H1 (cell line): ENCODE measurements at regions not wholly inside any gene's neighbourhood (a gene's known extent, or its start where the extent isn't known, plus 50 kb on each side); places are given as distances from the start of the nearest gene placed in this dataset.

Experiments used
- CTCF ChIA-PET: fragments of 300-600 bp; sonication (Branson Sonifier 250); formaldehyde crosslinking; loops from one replicate; lab custom pipeline; 2021; ENCODE audit not compliant: partially characterized antibody; lab: Charles Lee
- POLR2A ChIA-PET: fragments of 300-600 bp; sonication (Branson Sonifier 250); formaldehyde crosslinking; loops from one replicate; lab custom pipeline; 2021; ENCODE audit warnings: inconsistent platforms; ENCODE audit not compliant: partially characterized antibody; lab: Charles Lee
- DNase-seq, 2 experiments: peaks; one replicate each; pipeline versions ENCODE4 v3.0.0 to v3.0.0-alpha.2; 2010 to 2022; ENCODE audit warnings: low spot score in 2 of 2, low read depth in 1 of 2, mixed read lengths in 1 of 2
- FAIRE-seq: peaks from 2 replicates; lab custom pipeline; 2011; peaks lifted over from hg19 to GRCh38; lab: Jason Lieb, UNC
- H2AFZ ChIP-seq: 2 replicates; pipeline ENCODE4 v1.8.1; 2012; ENCODE audit warnings: low read length, inconsistent platforms
- H2AK5ac ChIP-seq: 2 replicates; pipeline ENCODE4 v1.6.1; 2013; ENCODE audit warnings: low read depth, low read length
- H2BK120ac ChIP-seq: replicated peaks from 2 replicates; pipeline ENCODE3; 2013; ENCODE audit warnings: low read depth, low read length, inconsistent platforms
- H2BK12ac ChIP-seq: 2 replicates; pipeline ENCODE4 v1.6.1; 2013; ENCODE audit warnings: low read depth, low read length
- H2BK15ac ChIP-seq: 2 replicates; pipeline ENCODE4 v1.6.1; 2013; ENCODE audit warnings: low read length
- H2BK20ac ChIP-seq: 2 replicates; pipeline ENCODE4 v1.6.1; 2013; ENCODE audit warnings: low read length
- H2BK5ac ChIP-seq: 2 replicates; pipeline ENCODE4 v1.6.1; 2013; ENCODE audit warnings: low read depth, low read length
- H3K14ac ChIP-seq: 2 replicates; pipeline ENCODE4 v1.6.1; 2013; ENCODE audit warnings: inconsistent platforms; ENCODE audit not compliant: insufficient read length
- H3K18ac ChIP-seq: 2 replicates; pipeline ENCODE4 v1.6.1; 2013; ENCODE audit warnings: low read length; ENCODE audit errors: extremely low read depth
- H3K23ac ChIP-seq: 2 replicates; pipeline ENCODE4 v1.6.1; 2013; ENCODE audit warnings: inconsistent platforms; ENCODE audit not compliant: insufficient read length
- H3K23me2 ChIP-seq: 2 replicates; pipeline ENCODE4 v1.6.1; 2013; ENCODE audit warnings: low read depth, low read length
- H3K27ac ChIP-seq: 2 replicates; pipeline ENCODE4 v1.6.1; 2011; ENCODE audit warnings: low read depth, low read length, inconsistent platforms
- H3K27me3 ChIP-seq, 4 experiments: replicated peaks in 1 of 4; 1 replicate in 1 of 4; 2 replicates in 3 of 4; pipeline versions ENCODE4 v1.6.1 to v1.8.1; 2011 to 2013; ENCODE audit warnings: low read length in 3 of 4, mild to moderate bottlenecking in 3 of 4, inconsistent platforms in 2 of 4, mixed read lengths in 2 of 4, moderate library complexity in 1 of 4; ENCODE audit not compliant: control insufficient read depth in 3 of 4, insufficient read depth in 3 of 4; ENCODE audit errors: extremely low read depth in 1 of 4
- H3K36me3 ChIP-seq, 4 experiments: 2 replicates each; pipeline versions ENCODE4 v1.6.1 to v1.8.1; 2011 to 2013; ENCODE audit warnings: mild to moderate bottlenecking in 4 of 4, low read length in 3 of 4, moderate library complexity in 2 of 4, control low read depth in 1 of 4, inconsistent platforms in 1 of 4; ENCODE audit not compliant: insufficient read depth in 4 of 4, control insufficient read depth in 2 of 4
- H3K4ac ChIP-seq: replicated peaks from 2 replicates; pipeline ENCODE3; 2013; ENCODE audit warnings: low read length, low read depth, mixed read lengths, inconsistent platforms; ENCODE audit not compliant: insufficient read length
- H3K4me1 ChIP-seq, 4 experiments: replicated peaks in 1 of 4; 1 replicate in 1 of 4; 2 replicates in 3 of 4; pipeline versions ENCODE4 v1.6.1 to v1.8.1; 2011 to 2013; ENCODE audit warnings: low read length in 3 of 4, inconsistent platforms in 2 of 4, mixed read lengths in 1 of 4; ENCODE audit not compliant: insufficient read depth in 4 of 4, control insufficient read depth in 3 of 4
- H3K4me2 ChIP-seq, 2 experiments: 2 replicates each; pipeline versions ENCODE4 v1.6.1 to v1.8.1; 2011 to 2013; ENCODE audit warnings: low read depth in 2 of 2, low read length in 2 of 2, control low read depth in 1 of 2, inconsistent platforms in 1 of 2, mild to moderate bottlenecking in 1 of 2; ENCODE audit not compliant: insufficient read depth in 1 of 2
- H3K4me3 ChIP-seq, 4 experiments: fragments of 200-600, 300-600 bp in 1 of 4; sonication (generic), shearing (Covaris generic), sonication (Bioruptor Twin) in 1 of 4; 2 replicates each; pipeline versions ENCODE4 v1.5.1 to v1.8.1; 2011 to 2016; ENCODE audit warnings: low read length in 4 of 4, low read depth in 3 of 4, control low read depth in 2 of 4, inconsistent platforms in 2 of 4, mild to moderate bottlenecking in 2 of 4, mixed read lengths in 1 of 4, moderate library complexity in 1 of 4; ENCODE audit not compliant: insufficient read depth in 2 of 4; ENCODE audit errors: extremely low read depth in 1 of 4
- H3K56ac ChIP-seq: replicated peaks from 2 replicates; pipeline ENCODE3; 2013; ENCODE audit warnings: low read depth, mild to moderate bottlenecking, mixed read lengths, low read length, inconsistent platforms; ENCODE audit not compliant: insufficient read length
- H3K79me1 ChIP-seq: 2 replicates; pipeline ENCODE4 v1.6.1; 2013; ENCODE audit warnings: low read depth, low read length, control low read depth
- H3K79me2 ChIP-seq, 2 experiments: 2 replicates each; pipeline versions ENCODE4 v1.6.1 to v1.8.1; 2012 to 2013; ENCODE audit warnings: low read length in 2 of 2, mild to moderate bottlenecking in 2 of 2, inconsistent platforms in 1 of 2; ENCODE audit not compliant: insufficient read depth in 2 of 2, control insufficient read depth in 1 of 2
- H3K9ac ChIP-seq, 4 experiments: replicated peaks in 1 of 4; 1 replicate in 1 of 4; 2 replicates in 3 of 4; pipeline versions ENCODE4 v1.6.1 to v1.8.1; 2011 to 2013; ENCODE audit warnings: low read depth in 3 of 4, low read length in 3 of 4, control low read depth in 2 of 4, mild to moderate bottlenecking in 2 of 4, moderate library complexity in 2 of 4, inconsistent platforms in 1 of 4; ENCODE audit errors: extremely low read depth in 1 of 4
- H3K9me3 ChIP-seq, 2 experiments: 2 replicates each; pipeline versions ENCODE4 v1.6.1 to v1.8.1; 2012 to 2013; ENCODE audit warnings: mild to moderate bottlenecking in 2 of 2, moderate library complexity in 2 of 2, control low read depth in 1 of 2, inconsistent platforms in 1 of 2, low read depth in 1 of 2, low read length in 1 of 2, mixed read lengths in 1 of 2; ENCODE audit not compliant: insufficient read depth in 2 of 2
- H4K20me1 ChIP-seq, 2 experiments: replicated peaks in 1 of 2; 2 replicates each; pipeline versions ENCODE3 to v1.8.1; 2011 to 2013; ENCODE audit warnings: inconsistent platforms in 2 of 2, low read length in 2 of 2, mild to moderate bottlenecking in 1 of 2; ENCODE audit not compliant: insufficient read depth in 2 of 2, control insufficient read depth in 1 of 2
- H4K5ac ChIP-seq: 2 replicates; pipeline ENCODE4 v1.6.1; 2013; ENCODE audit warnings: low read length, low read depth, mixed read lengths, inconsistent platforms; ENCODE audit not compliant: insufficient read length
- H4K8ac ChIP-seq: 2 replicates; pipeline ENCODE4 v1.8.0; 2013; ENCODE audit warnings: mild to moderate bottlenecking, moderate library complexity, low read length, inconsistent platforms; ENCODE audit not compliant: insufficient read depth; ENCODE audit errors: extremely low read depth
- H4K91ac ChIP-seq: replicated peaks from 2 replicates; pipeline ENCODE3; 2013; ENCODE audit warnings: low read length, mixed read lengths, inconsistent platforms; ENCODE audit not compliant: insufficient read length
- WGBS, 2 experiments: shearing (Covaris generic) in 1 of 2; methylation state at CpG; one replicate each; pipeline versions ENCODE4 v1.1.6 to v1.1.7; 2013 to 2015; ENCODE audit warnings: low lambda C conversion rate in 2 of 2, mixed read lengths in 2 of 2, inconsistent platforms in 1 of 2, low coverage in 1 of 2, missing lambda C conversion rate in 1 of 2; ENCODE audit not compliant: insufficient replicate concordance in 2 of 2, insufficient coverage in 1 of 2, insufficient read length in 1 of 2; ENCODE audit errors: extremely low coverage in 1 of 2, missing lambda C conversion rate in 1 of 2; 5-methylcytosine and 5-hydroxymethylcytosine counted together
- TF ChIP-seq, protein P1 (sequence below): fragments of 300-600 bp; sonication (generic); IDR thresholded peaks from 2 replicates; pipeline ENCODE4 v1.7.1; 2012; ENCODE audit warnings: low read length, moderate library complexity, mild to moderate bottlenecking, inconsistent platforms; ENCODE audit not compliant: insufficient replicate concordance

- Histone ChIP-seq H3K79me1 (no peaks in the 10 kb centered on the region), H2BK120ac (no peak overlapping the region), H2BK20ac (no peak overlapping the region), H3K4me2 (no peak overlapping the region), H3K18ac (no peak overlapping the region), H2BK15ac (no peak overlapping the region), H3K23ac (no peak overlapping the region), H2AFZ (no peak overlapping the region), H3K9ac (no peak overlapping the region), H3K4ac (no peak overlapping the region), H3K27ac (no peak overlapping the region), H4K20me1 (no peaks in the 10 kb centered on the region), H3K9me3 (no peaks in the 10 kb centered on the region), H4K8ac (no peak overlapping the region), H3K4me1 (peaks cover 0 to 3% (median 0%) of the 10 kb centered on the region in 4 experiments; a peak in 4 of 7 replicates), H3K14ac (no peak overlapping the region), H2AK5ac (no peak overlapping the region), H3K56ac (no peak overlapping the region), H2BK5ac (no peak overlapping the region), H3K36me3 (no peaks in the 10 kb centered on the region), H2BK12ac (no peak overlapping the region), H3K23me2 (no peaks in the 10 kb centered on the region; the same call in 1 of the 2 replicates), H3K27me3 (no peaks in the 10 kb centered on the region), H3K79me2 (no peaks in the 10 kb centered on the region), H3K4me3 (no peak overlapping the region), H4K5ac (no peak overlapping the region), H4K91ac (no peak overlapping the region)
- WGBS, 2 experiments: 89% methylated on average over 1 of the region's 1 CpG; no CpG with 5 or more reads in 1 of the 2 experiments
- POLR2A ChIA-PET: no interaction called here
- DNase-seq (no peak), FAIRE-seq (no peak)
- CTCF ChIA-PET: no interaction called here
- TF ChIP-seq, protein P1, sequence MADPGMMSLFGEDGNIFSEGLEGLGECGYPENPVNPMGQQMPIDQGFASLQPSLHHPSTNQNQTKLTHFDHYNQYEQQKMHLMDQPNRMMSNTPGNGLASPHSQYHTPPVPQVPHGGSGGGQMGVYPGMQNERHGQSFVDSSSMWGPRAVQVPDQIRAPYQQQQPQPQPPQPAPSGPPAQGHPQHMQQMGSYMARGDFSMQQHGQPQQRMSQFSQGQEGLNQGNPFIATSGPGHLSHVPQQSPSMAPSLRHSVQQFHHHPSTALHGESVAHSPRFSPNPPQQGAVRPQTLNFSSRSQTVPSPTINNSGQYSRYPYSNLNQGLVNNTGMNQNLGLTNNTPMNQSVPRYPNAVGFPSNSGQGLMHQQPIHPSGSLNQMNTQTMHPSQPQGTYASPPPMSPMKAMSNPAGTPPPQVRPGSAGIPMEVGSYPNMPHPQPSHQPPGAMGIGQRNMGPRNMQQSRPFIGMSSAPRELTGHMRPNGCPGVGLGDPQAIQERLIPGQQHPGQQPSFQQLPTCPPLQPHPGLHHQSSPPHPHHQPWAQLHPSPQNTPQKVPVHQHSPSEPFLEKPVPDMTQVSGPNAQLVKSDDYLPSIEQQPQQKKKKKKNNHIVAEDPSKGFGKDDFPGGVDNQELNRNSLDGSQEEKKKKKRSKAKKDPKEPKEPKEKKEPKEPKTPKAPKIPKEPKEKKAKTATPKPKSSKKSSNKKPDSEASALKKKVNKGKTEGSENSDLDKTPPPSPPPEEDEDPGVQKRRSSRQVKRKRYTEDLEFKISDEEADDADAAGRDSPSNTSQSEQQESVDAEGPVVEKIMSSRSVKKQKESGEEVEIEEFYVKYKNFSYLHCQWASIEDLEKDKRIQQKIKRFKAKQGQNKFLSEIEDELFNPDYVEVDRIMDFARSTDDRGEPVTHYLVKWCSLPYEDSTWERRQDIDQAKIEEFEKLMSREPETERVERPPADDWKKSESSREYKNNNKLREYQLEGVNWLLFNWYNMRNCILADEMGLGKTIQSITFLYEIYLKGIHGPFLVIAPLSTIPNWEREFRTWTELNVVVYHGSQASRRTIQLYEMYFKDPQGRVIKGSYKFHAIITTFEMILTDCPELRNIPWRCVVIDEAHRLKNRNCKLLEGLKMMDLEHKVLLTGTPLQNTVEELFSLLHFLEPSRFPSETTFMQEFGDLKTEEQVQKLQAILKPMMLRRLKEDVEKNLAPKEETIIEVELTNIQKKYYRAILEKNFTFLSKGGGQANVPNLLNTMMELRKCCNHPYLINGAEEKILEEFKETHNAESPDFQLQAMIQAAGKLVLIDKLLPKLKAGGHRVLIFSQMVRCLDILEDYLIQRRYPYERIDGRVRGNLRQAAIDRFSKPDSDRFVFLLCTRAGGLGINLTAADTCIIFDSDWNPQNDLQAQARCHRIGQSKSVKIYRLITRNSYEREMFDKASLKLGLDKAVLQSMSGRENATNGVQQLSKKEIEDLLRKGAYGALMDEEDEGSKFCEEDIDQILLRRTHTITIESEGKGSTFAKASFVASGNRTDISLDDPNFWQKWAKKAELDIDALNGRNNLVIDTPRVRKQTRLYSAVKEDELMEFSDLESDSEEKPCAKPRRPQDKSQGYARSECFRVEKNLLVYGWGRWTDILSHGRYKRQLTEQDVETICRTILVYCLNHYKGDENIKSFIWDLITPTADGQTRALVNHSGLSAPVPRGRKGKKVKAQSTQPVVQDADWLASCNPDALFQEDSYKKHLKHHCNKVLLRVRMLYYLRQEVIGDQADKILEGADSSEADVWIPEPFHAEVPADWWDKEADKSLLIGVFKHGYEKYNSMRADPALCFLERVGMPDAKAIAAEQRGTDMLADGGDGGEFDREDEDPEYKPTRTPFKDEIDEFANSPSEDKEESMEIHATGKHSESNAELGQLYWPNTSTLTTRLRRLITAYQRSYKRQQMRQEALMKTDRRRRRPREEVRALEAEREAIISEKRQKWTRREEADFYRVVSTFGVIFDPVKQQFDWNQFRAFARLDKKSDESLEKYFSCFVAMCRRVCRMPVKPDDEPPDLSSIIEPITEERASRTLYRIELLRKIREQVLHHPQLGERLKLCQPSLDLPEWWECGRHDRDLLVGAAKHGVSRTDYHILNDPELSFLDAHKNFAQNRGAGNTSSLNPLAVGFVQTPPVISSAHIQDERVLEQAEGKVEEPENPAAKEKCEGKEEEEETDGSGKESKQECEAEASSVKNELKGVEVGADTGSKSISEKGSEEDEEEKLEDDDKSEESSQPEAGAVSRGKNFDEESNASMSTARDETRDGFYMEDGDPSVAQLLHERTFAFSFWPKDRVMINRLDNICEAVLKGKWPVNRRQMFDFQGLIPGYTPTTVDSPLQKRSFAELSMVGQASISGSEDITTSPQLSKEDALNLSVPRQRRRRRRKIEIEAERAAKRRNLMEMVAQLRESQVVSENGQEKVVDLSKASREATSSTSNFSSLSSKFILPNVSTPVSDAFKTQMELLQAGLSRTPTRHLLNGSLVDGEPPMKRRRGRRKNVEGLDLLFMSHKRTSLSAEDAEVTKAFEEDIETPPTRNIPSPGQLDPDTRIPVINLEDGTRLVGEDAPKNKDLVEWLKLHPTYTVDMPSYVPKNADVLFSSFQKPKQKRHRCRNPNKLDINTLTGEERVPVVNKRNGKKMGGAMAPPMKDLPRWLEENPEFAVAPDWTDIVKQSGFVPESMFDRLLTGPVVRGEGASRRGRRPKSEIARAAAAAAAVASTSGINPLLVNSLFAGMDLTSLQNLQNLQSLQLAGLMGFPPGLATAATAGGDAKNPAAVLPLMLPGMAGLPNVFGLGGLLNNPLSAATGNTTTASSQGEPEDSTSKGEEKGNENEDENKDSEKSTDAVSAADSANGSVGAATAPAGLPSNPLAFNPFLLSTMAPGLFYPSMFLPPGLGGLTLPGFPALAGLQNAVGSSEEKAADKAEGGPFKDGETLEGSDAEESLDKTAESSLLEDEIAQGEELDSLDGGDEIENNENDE: no peak
Observed at GRCh38 chr4:99716996-99717395, 59.4 kb upstream of the C4orf54 start.
